EH (cell line): ENCODE measurements at regions not wholly inside any gene's neighbourhood (a gene's known extent, or its start where the extent isn't known, plus 50 kb on each side); places are given as distances from the start of the nearest gene placed in this dataset.
"Not testable (repeated sequence)": the region's sequence is repeated elsewhere in the genome, so short reads cannot be mapped to it uniquely, and the experiment has no call there.

Source experiments
- DNase-seq: peaks from one replicate; pipeline ENCODE4 v3.0.0-alpha.2; 2015; ENCODE audit warnings: low read depth

DNA sequence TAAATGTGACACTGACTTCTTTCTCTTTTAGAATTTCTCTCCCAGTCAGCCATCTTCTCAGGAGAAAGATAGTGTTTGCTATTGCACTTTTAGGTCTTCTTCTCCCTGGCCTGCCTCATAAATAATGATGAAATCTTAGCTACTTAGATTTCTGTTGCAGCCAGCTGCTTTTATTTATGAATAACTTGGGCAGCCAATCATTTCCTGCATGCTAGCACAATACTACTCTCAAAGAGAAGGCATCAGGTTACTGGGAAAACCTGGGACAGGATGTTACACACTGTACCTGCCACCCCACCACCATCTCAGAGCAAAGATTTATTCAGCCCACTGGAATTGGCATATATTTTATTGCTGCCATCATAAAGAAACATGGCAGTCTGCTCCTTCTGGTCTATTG is 266.6 kb downstream of the PRELID2 start:
- peak; percentile 50 for DNase-seq

DNA sequence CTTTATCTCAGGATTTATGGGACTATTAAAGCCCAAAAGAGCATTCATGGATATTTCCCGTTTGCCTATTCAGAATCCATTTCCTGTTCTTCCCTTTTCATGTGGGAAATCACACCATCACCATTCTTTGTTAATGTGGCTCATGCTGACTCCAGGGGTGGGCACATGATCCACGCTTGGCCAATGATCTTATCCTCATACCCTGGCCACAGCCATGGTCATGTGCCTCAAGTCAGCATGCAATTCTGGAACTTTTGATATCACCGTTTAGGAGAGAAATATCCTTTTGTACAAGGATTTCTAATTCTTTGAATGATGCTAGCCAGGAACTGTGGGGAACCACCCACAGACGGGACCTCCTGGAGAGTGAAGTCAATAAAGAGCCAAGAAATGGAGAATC is 272.2 kb downstream of the PRELID2 start:
- peak; percentile 9 for DNase-seq

DNA sequence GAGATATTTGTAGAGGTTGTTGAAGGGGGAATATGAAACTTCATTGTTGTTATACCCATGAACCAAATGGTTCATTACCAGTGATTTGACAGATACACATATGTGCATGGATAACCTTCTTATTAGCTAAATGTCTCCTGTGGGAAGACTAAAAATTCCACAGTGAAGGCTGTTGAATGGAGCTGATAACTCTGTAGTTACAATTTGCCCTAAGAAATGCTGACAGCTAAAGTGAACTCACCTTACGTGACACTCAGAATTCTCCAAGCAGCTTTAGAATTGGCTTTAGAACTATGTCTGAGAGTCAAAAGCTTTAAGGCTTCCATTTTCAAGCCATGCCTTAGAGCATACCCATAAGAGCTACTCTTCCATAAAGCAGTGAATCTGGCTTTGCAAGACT is 276.9 kb downstream of the PRELID2 start:
- no peak for DNase-seq

DNA sequence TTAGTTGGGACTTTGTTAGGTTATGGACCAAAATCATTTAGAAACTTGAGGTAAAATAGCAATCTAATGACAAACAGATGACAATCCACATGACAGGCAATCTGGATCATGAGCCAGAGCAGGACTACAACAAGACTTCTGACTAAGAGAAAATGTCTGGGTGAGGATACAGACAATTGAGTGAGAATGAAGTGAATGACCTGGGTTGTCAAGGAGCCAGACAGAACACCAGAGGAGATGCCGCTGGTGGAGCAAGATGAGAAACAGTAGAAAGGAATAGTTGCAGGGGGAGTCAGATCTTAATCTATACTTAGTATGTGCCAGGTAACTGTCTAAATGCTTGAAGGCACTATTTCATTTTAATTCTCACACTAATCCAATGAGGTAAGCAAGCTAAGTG is 277.8 kb downstream of the PRELID2 start:
- DNase-seq: peak; percentile 4

DNA sequence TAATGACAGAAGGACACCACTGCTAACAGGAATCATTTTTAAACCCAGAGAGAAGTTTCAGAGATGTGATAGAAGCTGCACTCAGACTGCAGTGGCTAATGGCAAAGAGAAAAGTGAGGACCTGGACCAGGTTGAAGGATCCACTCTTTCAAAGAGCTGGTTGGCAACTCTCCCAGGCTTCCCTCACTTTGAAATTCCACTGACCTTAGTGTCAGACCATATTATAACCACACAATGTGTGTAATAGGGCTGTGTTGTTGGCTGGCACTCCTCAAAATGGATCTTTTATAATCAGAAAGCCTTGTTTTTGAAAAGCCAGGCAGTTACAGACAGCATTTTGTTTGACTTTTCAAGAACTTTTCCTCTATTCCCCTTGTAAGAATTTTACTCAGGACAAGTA is 280.7 kb downstream of the PRELID2 start:
- DNase-seq: peak; percentile 72

DNA sequence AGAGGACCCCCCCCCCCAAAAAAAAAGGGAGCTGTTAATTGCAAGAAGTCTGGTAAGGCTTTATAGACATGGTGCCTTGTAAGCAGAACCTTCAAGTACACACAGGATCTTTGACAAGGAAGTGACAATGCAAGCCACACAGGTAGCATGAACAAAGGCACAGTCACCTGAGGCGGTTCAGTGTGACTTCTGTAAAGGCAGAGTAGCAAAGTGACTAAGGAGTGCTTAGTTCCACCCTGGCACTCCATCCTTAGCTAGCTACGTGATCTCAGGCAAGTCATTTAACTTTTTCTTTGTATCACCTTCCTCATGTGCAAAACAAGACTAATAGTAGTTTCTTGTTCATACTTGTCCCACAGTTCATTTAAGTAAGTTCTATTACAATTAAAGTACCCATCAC is 282.0 kb downstream of the PRELID2 start:
- DNase-seq: no peak

DNA sequence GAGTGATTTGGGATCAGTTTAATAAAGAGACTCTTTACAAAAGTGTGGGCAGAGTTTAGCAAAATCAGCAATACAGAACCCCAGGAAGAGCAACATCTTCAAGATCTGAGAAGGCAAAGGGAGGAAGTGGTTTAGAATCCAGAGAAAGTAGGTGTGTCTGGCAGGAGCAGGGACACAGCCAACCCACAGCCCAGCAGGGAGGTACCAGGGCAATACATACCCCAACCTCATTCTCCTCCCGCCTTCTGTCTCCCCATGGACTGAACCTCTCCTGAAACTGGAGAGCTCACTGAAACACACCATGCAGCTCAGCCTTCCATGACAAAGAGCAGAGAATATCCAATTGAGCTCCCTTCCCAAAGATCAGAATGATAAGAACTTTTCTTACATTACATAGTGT is 283.4 kb downstream of the PRELID2 start:
- no peak for DNase-seq

DNA sequence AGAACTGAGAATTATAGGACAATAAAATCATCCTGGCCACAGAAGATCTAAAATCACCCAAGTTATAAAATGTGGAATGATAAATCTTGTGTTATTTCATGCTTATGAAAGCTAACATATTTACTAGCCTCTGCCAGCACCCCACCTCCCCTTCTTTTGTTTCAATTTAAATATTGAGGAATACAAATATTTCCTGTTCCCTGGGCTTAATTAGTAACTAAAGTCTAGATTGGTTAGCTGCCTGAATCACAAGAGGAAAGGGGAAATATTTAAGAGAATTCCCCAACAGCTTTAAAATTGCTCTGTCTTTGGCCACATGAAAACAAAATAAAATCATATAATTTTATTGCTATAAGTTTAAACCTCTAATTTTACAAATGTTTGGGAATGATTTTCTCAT is 287.0 kb downstream of the PRELID2 start:
- DNase-seq: peak; percentile 16

DNA sequence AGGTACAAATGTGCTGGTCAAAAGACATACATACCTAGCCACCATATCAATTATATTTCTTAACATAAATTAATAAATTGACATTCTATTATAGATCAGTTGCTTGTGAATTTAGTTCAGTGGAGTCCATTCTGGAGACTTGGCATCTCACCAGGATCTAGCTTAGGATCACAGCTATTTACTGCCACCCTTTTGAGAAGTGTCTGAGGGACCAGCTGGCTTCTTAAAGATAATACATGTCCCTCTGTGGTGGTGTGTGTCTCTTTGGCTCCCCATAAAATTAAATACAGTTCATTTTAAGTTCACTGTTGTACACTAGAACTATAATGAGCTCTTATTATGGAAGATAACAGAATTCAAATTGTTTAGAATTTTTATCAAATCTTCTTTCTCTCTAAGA is 290.7 kb downstream of the PRELID2 start:
- DNase-seq: no peak

DNA sequence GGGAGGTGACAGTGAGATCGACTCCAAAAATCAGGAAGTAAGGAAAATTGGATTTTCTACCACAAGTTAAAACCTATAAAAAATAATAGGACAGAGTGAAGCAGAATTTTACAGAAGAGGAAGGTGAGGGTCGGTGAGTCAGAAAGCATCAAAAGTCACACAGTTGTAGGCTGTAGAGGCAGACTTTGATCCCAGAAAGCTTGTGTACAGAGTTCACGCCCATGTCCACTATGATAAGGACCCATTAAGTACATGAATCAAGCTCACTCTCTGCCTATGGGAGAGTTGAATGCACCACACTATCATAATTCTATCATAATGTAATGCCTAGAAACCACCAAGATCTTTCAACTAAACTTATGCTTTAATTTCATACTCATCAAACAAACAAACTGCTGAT is 291.2 kb downstream of the PRELID2 start:
- DNase-seq: no peak

DNA sequence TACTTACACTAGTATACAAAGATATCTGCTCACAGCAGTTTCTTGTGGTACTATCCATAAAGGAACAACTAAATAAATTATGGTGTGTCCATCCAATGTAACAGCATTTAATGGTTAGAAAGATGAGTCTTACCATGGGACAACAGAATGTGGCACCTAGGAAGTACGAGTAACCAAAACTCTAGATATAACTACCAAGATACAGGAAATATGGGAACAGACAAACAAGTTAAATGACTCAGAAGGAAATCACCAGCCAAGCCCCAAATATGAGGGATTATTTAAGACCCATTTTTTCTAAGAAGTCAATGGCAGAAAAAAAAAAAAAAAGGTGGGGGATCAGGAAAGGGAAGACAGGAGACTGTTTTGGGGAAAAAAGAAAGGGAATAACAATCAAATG is 294.8 kb downstream of the PRELID2 start:
- peak; percentile 28 for DNase-seq

DNA sequence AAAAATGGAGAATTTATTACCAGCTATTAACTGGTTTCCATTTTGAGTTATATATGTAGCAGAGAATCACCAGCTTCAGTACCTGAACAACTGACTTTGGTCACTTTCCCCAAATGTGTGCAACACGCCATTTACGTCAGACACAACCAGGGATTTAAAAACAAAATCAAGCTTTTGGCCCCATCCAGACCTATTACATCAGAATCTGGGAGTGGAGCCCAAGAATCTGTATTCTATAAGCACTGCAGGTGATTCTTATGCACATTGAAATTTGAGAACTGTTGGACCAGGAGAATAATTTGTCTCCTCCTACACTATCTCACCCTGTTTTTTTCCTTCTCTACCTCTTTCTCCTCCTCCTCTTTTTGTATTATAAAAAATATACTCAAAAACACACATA is 295.9 kb downstream of the PRELID2 start:
- DNase-seq: no peak

DNA sequence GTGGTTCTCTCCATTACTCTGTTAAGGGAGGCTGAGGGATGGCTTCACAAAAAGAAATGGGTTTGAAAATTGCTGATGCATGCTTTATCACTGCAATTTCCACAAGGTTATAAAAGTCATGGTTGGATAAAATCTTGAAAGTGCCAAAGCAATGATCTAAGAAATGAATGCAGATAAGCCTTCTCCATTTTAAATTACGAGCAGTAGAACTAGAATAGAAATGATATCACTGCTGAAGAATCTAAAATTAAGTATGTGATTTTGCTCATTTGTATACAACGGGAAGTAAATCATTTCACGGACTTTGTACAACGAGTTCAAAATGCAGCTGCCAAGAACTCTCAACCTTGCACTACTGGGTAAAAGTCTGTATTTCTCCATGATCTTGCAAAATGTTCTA is 299.0 kb downstream of the PRELID2 start:
- DNase-seq: peak; percentile 38

DNA sequence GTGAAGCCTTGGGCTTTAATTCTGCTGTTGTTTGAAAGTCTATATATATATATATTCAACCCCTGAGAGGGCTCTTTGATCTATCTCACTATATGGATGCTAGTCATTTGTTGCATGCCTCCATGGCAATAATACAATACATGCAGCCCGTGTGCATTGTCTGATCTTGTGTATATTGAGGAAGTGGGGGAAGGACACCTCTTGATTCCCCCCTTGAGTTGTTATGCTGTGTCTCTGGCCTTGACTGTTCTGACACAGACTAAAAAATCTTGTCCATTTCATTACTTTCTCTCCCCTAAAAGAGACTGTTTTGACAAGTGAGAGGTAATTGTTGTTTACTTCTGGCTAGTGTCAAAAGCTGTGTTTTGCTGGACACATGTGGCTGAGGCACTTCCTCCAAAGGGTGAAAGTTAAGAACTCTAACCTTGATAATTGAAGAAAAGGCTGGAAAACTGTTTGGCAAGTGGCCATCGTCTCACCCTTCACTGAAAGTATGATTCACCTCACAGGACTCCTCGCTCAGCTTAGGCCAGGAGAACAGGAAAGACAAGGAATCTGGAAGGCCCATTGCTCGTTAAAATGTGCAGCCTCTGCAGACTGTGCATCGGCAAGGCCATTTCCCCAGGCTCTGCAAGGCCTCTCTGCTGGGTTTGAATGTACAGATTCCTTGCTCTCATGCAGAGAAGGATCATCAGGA is 304.0 kb downstream of the PRELID2 start:
- peak; percentile 94 for DNase-seq

DNA sequence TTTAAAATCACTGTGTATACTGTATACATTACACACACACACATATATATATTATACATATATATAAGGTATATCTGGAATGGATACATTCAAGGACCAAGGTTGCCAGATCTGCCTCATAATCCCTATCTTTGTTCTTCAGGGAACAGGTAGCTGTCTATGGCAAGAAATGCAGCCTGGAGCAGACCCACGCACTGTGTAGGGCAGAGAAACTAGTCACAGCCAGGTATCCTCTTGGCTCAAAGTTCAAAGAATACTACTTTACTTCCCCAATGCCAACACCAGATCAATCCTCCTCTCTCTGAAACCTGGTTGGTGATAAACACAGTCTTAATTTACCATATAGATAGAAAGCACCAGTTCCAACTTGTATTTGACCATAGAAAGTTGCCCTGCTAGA is 313.6 kb downstream of the PRELID2 start:
- no peak for DNase-seq

DNA sequence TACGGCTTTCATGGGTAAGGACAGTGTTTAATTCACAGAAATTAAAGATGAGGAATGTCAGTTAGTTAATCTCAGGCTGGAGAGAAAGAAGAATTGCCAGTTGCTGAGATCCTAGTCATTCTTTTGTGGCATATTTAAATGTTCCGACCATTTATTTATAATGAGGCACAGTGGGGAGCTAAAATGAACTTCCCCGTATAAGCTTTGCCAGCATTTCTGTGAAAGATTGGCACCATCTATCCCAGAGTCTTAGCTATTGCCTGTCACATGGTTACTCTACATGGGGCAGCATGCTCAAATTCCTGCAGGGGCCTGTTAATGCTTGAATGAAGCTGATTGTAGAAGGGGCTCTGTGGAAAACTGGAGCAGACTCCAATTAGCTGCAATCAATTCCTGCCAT is 314.1 kb downstream of the PRELID2 start:
- DNase-seq: no peak

DNA sequence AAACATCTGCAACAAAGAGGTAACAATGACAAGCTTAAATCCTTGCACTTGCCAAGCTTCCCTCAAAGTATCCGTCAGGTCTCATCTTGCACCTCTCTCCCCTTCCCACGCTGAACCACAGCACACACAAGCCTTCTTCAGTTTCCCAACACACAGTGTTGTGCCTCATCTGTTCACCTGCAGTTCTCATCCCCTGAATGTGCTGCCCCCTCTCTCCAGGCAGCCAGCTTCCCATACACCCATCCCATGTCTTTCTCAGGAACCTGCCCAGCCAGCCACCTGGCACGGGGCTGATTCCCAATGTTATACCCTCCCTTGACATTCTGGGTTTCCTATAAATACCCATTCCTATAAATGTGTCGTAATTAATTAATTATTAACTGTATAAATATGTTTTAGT is 314.8 kb downstream of the PRELID2 start:
- no peak for DNase-seq

DNA sequence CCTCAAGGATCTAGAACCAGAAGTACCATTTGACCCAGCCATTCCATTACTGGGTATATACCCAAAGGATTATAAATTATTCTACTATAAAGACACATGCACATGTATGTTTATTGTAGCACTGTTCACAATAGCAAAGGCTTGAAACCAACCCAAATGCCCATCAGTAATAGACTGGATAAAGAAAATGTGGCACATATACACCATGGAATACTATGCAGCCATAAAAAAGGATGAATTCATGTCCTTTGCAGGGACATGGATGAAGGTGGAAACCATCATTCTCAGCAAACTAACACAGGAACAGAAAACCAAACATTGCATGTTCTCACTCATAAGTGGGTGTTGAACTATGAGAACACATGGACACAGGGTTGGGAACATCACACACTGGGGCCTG is 317.6 kb downstream of the PRELID2 start:
- DNase-seq: not testable (repeated sequence)

DNA sequence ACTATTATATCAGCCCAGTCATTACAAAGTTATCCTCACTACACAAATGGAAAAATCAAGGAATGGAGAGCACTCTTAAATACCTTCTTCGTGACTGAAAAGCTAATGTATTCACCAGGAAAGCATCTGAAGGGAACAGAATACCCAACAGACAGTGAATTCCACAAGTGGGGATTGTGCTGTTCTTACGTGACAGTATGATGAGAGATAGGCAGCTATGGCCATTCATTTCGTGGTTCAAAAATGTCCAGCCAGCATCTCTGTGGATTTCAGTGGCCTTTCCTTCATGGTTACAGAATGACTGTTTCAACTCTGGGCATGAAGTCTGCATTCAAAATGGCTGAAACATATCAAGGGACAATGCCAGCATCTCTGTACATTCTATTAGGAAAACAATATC is 323.8 kb downstream of the PRELID2 start:
- peak; percentile 96 for DNase-seq

DNA sequence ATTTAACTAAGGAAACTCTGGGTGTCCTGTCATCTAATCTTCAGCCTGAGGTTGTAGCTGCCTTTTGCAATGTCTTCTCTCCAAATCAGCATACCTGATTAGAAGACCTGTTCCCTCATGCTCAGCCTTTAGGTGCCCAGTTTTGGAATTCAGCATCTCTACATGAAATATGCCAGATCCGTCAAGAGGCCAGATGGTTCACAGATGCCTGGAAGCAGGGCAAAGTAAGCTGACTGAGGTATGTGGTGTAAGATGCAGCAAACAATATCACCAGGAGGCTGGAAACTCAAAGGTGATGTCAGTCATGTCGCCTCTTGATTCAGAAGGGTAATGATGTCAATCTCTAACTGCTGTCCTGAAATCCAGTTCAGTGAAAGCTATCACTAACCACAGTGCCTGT is 324.4 kb downstream of the PRELID2 start:
- DNase-seq: no peak

DNA sequence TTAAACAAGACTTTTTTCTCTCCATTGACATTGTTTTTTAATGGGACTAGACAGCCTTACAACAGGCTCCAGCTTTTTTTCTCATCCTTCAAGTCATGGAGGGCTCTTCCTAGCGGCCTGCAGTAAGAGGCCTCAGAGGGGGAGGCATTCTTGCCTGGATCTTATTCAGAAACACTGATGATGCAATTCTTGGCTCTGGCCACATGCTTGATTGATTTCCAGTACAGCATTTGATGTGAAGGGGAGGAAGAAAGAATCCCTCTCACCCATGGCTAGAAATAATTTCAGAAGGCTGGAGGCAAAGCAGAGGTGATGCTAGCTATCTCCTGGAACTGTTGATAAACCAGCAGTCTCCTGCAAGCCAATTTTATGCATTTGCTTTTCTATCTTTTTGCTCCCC is 324.8 kb downstream of the PRELID2 start:
- DNase-seq: peak; percentile 65

DNA sequence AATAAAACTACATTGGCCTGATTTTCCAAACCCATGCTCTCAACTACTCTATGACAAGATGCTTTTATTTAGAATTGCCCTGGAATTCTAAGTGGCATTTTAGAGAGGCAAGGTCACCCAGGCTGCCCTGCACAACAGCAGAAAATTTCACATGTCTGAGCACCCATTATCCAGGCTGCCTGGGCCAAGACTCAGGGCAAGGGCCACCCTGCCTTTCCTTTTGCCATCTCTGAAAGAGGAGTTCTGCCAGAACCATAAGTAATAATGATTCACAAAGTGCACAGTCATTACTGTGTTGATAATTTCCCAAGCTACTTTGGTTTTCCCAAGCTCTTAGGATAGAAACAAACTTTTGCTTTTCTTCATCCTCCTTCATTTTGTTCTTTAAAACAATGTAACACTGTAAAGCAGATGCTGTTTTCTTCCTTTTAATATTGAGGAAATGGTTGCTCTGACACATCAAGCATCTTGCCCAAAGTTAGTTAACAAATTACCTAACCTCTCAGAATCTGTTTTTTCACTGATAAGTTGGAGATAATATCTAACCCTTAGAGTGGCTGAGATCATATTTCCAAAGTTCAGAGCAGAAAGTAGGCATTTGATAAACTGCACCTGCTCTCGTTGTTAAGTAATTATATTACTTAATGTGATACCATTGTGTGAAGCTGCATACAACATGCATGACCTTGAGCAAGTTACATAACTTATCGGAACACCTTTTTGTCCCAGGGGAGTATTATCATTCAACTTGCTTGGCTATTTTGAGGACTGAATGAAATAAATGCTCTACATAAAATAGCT is 325.6 kb downstream of the PRELID2 start:
- DNase-seq: peak; percentile 48

DNA sequence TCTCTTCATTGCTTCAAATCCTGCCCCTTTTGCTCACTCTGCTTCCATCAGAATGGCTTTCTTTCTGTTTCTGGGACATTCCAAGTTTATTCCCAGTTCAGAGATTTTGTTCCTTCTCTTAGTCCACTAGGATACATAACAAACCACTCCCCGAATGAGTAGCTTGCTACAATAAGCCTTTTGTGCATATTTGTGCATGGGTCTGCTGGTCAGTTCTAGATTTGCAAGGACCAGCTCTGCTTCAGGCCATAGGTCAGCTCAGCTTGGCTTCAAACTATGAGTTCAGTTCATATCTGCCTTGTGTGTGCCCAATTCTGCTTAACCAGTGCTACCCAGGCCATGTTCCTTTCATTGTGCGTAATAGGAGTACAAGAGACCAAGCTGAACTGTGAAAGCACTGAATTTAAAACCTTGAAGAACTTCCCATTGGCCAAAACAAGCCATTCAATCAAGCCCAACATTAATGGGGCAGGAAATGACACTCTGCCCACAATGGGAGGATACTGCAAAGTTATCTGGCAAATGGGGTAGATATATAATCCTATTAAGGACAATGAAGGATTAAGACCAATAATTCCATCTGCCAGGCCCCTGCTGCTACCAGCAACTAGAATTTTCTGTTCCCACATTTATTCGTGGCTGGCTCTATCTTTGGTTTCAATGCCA is 328.8 kb downstream of the PRELID2 start:
- DNase-seq: no peak
